HEK293 (cell line): ENCODE measurements at regions not wholly inside any gene's neighbourhood (a gene's known extent, or its start where the extent isn't known, plus 50 kb on each side); places are given as distances from the start of the nearest gene placed in this dataset.

ENCODE experiments used
- CTCF ChIA-PET: fragments of 350-600 bp; formaldehyde crosslinking; extraction: SDS; loops from one replicate; lab custom pipeline; 2021; ENCODE audit warnings: antibody characterized with exemption; lab: Yijun Ruan, JAX
- POLR2A ChIA-PET: fragments of 300-600 bp; formaldehyde crosslinking; extraction: SDS; loops from one replicate; lab custom pipeline; 2020; ENCODE audit warnings: antibody characterized with exemption, inconsistent platforms; lab: Yijun Ruan, JAX
- H3K27ac ChIP-seq: fragments of 200-500 bp; sonication (Bioruptor generic); 2 replicates; pipeline ENCODE4 v1.5.1; 2014; ENCODE audit warnings: low read depth, low read length, control low read depth, inconsistent platforms; ENCODE audit errors: extremely low read depth
- H3K36me3 ChIP-seq, 2 experiments: fragments of 200-500 bp in 1 of 2; sonication (Bioruptor generic) in 1 of 2; 1 replicate in 1 of 2; 2 replicates in 1 of 2; pipeline ENCODE4 v1.5.1; 2014 to 2017; ENCODE audit warnings: inconsistent platforms in 2 of 2, low read length in 2 of 2; ENCODE audit not compliant: control insufficient read depth in 2 of 2, insufficient read depth in 1 of 2
- H3K4me1 ChIP-seq: fragments of 200-500 bp; sonication (Bioruptor generic); 2 replicates; pipeline ENCODE4 v1.5.1; 2014; ENCODE audit warnings: mild to moderate bottlenecking, low read length, inconsistent platforms; ENCODE audit not compliant: control insufficient read depth, insufficient read depth
- H3K4me3 ChIP-seq: 2 replicates; pipeline ENCODE4 v1.5.1; 2011; ENCODE audit warnings: low read depth, mild to moderate bottlenecking, control low read depth, low read length, moderate library complexity
- H3K9me3 ChIP-seq: fragments of 200-500 bp; sonication (Bioruptor generic); 2 replicates; pipeline ENCODE4 v1.5.1; 2014; ENCODE audit warnings: low read depth, low read length, inconsistent platforms; ENCODE audit not compliant: control insufficient read depth, insufficient read depth
- AEBP2 ChIP-seq: fragments of 450-650 bp; formaldehyde crosslinking; IDR thresholded peaks from 2 replicates; pipeline ENCODE4 v1.5.1; 2016; ENCODE audit warnings: missing biosample characterization, missing genetic modification characterization, borderline replicate concordance
- EGR2 ChIP-seq: fragments of 450-650 bp; formaldehyde crosslinking; IDR thresholded peaks from 2 replicates; pipeline ENCODE4 v1.5.1; 2016; ENCODE audit warnings: low read depth, missing biosample characterization, missing genetic modification characterization
- HOXC10 ChIP-seq: sonication (generic); formaldehyde crosslinking; IDR thresholded peaks from 2 replicates; pipeline ENCODE4 v1.8.1; 2023; ENCODE audit warnings: mild to moderate bottlenecking, missing genetic modification reagents
- MZF1 ChIP-seq: fragments of 450-650 bp; formaldehyde crosslinking; IDR thresholded peaks from 2 replicates; pipeline ENCODE4 v1.5.1; 2017; ENCODE audit warnings: missing biosample characterization, missing genetic modification characterization, borderline replicate concordance
- OSR2 ChIP-seq: fragments of 450-650 bp; formaldehyde crosslinking; IDR thresholded peaks from 2 replicates; pipeline ENCODE4 v1.5.1; 2016; ENCODE audit warnings: missing biosample characterization, missing genetic modification characterization
- SP2 ChIP-seq: fragments of 450-650 bp; formaldehyde crosslinking; IDR thresholded peaks from 2 replicates; pipeline ENCODE4 v1.5.1; 2016; ENCODE audit warnings: missing biosample characterization, missing genetic modification characterization
- YY1 ChIP-seq: fragments of 450-650 bp; formaldehyde crosslinking; IDR thresholded peaks from 2 replicates; pipeline ENCODE4 v1.5.1; 2018; ENCODE audit warnings: missing biosample characterization, missing genetic modification characterization
- ZFP3 ChIP-seq: fragments of 450-650 bp; formaldehyde crosslinking; IDR thresholded peaks from 2 replicates; pipeline ENCODE4 v1.5.1; 2016; ENCODE audit warnings: low read depth, missing biosample characterization, missing genetic modification characterization
- ZNF184 ChIP-seq: fragments of 450-650 bp; IDR thresholded peaks from 2 replicates; pipeline ENCODE4 v1.5.1; 2018; ENCODE audit warnings: missing biosample characterization, mild to moderate bottlenecking, missing genetic modification characterization
- ZNF335 ChIP-seq: fragments of 450-650 bp; formaldehyde crosslinking; conservative IDR thresholded peaks from 2 replicates; pipeline ENCODE4 v1.5.1; 2016; ENCODE audit warnings: missing biosample characterization, missing genetic modification characterization
- ZNF366 ChIP-seq: fragments of 450-650 bp; formaldehyde crosslinking; conservative IDR thresholded peaks from 2 replicates; pipeline ENCODE4 v1.5.1; 2016; ENCODE audit warnings: missing biosample characterization, missing genetic modification characterization
- ZNF391 ChIP-seq: fragments of 450-650 bp; formaldehyde crosslinking; IDR thresholded peaks from 2 replicates; pipeline ENCODE4 v1.5.1; 2016; ENCODE audit warnings: low read depth, missing biosample characterization, missing genetic modification characterization, borderline replicate concordance
- ZNF549 ChIP-seq: fragments of 450-650 bp; IDR thresholded peaks from 2 replicates; pipeline ENCODE4 v1.5.1; 2018; ENCODE audit warnings: missing biosample characterization, missing genetic modification characterization, mild to moderate bottlenecking, inconsistent platforms, moderate library complexity
- ZNF558 ChIP-seq: fragments of 450-650 bp; formaldehyde crosslinking; IDR thresholded peaks from 2 replicates; pipeline ENCODE4 v1.5.1; 2016; ENCODE audit warnings: missing biosample characterization, missing genetic modification characterization
- ZNF76 ChIP-seq: fragments of 450-650 bp; formaldehyde crosslinking; IDR thresholded peaks from 2 replicates; pipeline ENCODE4; 2016; ENCODE audit warnings: low read depth, missing biosample characterization, missing genetic modification characterization, borderline replicate concordance
- ZNF791 ChIP-seq: fragments of 450-650 bp; formaldehyde crosslinking; IDR thresholded peaks from 2 replicates; pipeline ENCODE4 v1.5.1; 2016; ENCODE audit warnings: missing biosample characterization, missing genetic modification characterization
- TF ChIP-seq, protein P1 (sequence below): fragments of 450-650 bp; formaldehyde crosslinking; IDR thresholded peaks from 2 replicates; pipeline ENCODE4 v1.5.1; 2016; ENCODE audit warnings: missing biosample characterization, missing genetic modification characterization
- TF ChIP-seq, protein P2 (sequence below): fragments of 450-650 bp; formaldehyde crosslinking; IDR thresholded peaks from 2 replicates; pipeline ENCODE4 v1.5.1; 2016; ENCODE audit warnings: missing biosample characterization, missing genetic modification characterization
- TF ChIP-seq, protein P3 (sequence below): IDR thresholded peaks from 2 replicates; pipeline ENCODE4 v1.6.1; 2011; ENCODE audit warnings: mild to moderate bottlenecking, low read depth, low read length, borderline replicate concordance
- TF ChIP-seq, protein P4 (sequence below): fragments of 450-650 bp; formaldehyde crosslinking; IDR thresholded peaks from 2 replicates; pipeline ENCODE4 v1.5.1; 2017; ENCODE audit warnings: missing biosample characterization, missing genetic modification characterization
- TF ChIP-seq, protein P5 (sequence below): fragments of 450-650 bp; formaldehyde crosslinking; conservative IDR thresholded peaks from 2 replicates; pipeline ENCODE4 v1.5.1; 2016; ENCODE audit warnings: low read depth, missing biosample characterization, missing genetic modification characterization

DNA sequence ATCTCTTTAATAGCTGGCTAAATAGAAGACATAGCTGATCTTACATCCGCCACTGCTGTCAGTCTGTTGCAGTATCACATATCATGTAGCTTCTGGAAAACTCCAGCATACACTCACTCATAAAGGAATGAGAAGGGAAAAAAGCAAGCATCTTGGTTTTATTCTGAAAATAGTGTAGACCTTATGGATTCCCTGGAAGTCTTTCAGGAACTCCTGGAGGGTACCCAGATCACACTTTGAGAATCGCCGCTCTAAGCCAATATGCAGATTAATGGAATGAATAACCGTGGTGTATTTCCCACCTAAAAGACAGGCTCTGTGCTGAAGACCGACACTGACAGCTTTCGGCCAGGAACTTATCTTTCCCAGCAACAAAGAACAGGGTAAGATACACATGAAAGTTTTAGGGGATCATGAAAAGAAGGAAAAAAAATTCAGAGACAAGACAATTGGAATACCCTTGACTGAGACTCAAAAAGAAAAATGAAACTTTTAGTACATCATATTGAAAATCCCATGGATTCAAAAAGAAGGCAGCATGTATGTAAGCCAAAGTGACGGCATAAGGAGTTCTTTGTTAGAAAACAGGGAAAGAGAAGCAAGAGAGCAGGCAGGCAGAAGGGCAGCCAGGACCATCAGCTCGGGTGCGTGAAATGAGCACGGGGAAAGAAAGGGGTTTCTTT, 56.4 kb upstream of the SEC11C start:
- ChIA-PET CTCF (interaction anchor here (0.6 to 4.3 kb wide), 15 partner anchors 13 to 519 kb away, joined by 3 to 44 read pairs (median 4); no protein-coding TSS in a partner anchor), POLR2A (interaction anchor here (0.5 kb wide), 1 partner anchor 1490 kb away, joined by 3 read pairs; no protein-coding TSS in a partner anchor)
- Histone ChIP-seq H3K4me3 (no peak overlapping the region), H3K9me3 (no peaks in the 10 kb centered on the region), H3K4me1 (peaks cover 16% of the 10 kb centered on the region), H3K36me3 (no peaks in the 10 kb centered on the region), H3K27ac (no peak overlapping the region)
- TF ChIP-seq HOXC10 (no peak), ZNF549 (tag by site-specific recombination) (no peak), OSR2 (tag by site-specific recombination) (no peak), SP2 (tag by site-specific recombination) (no peak), ZNF335 (tag by site-specific recombination) (no peak), AEBP2 (no peak), YY1 (tag by site-specific recombination) (no peak)
- TF ChIP-seq, protein P1, sequence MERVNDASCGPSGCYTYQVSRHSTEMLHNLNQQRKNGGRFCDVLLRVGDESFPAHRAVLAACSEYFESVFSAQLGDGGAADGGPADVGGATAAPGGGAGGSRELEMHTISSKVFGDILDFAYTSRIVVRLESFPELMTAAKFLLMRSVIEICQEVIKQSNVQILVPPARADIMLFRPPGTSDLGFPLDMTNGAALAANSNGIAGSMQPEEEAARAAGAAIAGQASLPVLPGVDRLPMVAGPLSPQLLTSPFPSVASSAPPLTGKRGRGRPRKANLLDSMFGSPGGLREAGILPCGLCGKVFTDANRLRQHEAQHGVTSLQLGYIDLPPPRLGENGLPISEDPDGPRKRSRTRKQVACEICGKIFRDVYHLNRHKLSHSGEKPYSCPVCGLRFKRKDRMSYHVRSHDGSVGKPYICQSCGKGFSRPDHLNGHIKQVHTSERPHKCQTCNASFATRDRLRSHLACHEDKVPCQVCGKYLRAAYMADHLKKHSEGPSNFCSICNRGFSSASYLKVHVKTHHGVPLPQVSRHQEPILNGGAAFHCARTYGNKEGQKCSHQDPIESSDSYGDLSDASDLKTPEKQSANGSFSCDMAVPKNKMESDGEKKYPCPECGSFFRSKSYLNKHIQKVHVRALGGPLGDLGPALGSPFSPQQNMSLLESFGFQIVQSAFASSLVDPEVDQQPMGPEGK (tag by site-specific recombination) = no peak
- TF ChIP-seq, protein P2, sequence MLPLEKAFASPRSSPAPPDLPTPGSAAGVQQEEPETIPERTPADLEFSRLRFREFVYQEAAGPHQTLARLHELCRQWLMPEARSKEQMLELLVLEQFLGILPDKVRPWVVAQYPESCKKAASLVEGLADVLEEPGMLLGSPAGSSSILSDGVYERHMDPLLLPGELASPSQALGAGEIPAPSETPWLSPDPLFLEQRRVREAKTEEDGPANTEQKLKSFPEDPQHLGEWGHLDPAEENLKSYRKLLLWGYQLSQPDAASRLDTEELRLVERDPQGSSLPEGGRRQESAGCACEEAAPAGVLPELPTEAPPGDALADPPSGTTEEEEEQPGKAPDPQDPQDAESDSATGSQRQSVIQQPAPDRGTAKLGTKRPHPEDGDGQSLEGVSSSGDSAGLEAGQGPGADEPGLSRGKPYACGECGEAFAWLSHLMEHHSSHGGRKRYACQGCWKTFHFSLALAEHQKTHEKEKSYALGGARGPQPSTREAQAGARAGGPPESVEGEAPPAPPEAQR (tag by site-specific recombination) = no peak

- H3K9me3 ChIP-seq = no peaks in the 10 kb centered on the region
- H3K27ac ChIP-seq = no peak overlapping the region
- no peak overlapping the region for H3K4me3 ChIP-seq
- H3K4me1 ChIP-seq = peaks cover 2% of the 10 kb centered on the region; the same call in 1 of the 2 replicates
- POLR2A ChIA-PET = no interaction called here
- no peaks in the 10 kb centered on the region for H3K36me3 ChIP-seq
- CTCF ChIA-PET = interaction anchor here (0.6 to 4.3 kb wide), 17 partner anchors 10 to 530 kb away, joined by 3 to 44 read pairs (median 4); no protein-coding TSS in a partner anchor
- TF ChIP-seq ZNF558 (tag by site-specific recombination) (no peak), EGR2 (tag by site-specific recombination) (no peak), ZNF791 (tag by site-specific recombination) (no peak), ZFP3 (tag by site-specific recombination) (no peak), ZNF184 (tag by site-specific recombination) (no peak), ZNF391 (tag by site-specific recombination) (no peak), ZNF76 (tag by site-specific recombination) (no peak), ZNF366 (tag by site-specific recombination) (no peak), MZF1 (no peak)
- TF ChIP-seq, protein P3, sequence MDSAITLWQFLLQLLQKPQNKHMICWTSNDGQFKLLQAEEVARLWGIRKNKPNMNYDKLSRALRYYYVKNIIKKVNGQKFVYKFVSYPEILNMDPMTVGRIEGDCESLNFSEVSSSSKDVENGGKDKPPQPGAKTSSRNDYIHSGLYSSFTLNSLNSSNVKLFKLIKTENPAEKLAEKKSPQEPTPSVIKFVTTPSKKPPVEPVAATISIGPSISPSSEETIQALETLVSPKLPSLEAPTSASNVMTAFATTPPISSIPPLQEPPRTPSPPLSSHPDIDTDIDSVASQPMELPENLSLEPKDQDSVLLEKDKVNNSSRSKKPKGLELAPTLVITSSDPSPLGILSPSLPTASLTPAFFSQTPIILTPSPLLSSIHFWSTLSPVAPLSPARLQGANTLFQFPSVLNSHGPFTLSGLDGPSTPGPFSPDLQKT = no peak
- TF ChIP-seq, protein P4, sequence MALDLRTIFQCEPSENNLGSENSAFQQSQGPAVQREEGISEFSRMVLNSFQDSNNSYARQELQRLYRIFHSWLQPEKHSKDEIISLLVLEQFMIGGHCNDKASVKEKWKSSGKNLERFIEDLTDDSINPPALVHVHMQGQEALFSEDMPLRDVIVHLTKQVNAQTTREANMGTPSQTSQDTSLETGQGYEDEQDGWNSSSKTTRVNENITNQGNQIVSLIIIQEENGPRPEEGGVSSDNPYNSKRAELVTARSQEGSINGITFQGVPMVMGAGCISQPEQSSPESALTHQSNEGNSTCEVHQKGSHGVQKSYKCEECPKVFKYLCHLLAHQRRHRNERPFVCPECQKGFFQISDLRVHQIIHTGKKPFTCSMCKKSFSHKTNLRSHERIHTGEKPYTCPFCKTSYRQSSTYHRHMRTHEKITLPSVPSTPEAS (tag by site-specific recombination) = no peak
- TF ChIP-seq, protein P5, sequence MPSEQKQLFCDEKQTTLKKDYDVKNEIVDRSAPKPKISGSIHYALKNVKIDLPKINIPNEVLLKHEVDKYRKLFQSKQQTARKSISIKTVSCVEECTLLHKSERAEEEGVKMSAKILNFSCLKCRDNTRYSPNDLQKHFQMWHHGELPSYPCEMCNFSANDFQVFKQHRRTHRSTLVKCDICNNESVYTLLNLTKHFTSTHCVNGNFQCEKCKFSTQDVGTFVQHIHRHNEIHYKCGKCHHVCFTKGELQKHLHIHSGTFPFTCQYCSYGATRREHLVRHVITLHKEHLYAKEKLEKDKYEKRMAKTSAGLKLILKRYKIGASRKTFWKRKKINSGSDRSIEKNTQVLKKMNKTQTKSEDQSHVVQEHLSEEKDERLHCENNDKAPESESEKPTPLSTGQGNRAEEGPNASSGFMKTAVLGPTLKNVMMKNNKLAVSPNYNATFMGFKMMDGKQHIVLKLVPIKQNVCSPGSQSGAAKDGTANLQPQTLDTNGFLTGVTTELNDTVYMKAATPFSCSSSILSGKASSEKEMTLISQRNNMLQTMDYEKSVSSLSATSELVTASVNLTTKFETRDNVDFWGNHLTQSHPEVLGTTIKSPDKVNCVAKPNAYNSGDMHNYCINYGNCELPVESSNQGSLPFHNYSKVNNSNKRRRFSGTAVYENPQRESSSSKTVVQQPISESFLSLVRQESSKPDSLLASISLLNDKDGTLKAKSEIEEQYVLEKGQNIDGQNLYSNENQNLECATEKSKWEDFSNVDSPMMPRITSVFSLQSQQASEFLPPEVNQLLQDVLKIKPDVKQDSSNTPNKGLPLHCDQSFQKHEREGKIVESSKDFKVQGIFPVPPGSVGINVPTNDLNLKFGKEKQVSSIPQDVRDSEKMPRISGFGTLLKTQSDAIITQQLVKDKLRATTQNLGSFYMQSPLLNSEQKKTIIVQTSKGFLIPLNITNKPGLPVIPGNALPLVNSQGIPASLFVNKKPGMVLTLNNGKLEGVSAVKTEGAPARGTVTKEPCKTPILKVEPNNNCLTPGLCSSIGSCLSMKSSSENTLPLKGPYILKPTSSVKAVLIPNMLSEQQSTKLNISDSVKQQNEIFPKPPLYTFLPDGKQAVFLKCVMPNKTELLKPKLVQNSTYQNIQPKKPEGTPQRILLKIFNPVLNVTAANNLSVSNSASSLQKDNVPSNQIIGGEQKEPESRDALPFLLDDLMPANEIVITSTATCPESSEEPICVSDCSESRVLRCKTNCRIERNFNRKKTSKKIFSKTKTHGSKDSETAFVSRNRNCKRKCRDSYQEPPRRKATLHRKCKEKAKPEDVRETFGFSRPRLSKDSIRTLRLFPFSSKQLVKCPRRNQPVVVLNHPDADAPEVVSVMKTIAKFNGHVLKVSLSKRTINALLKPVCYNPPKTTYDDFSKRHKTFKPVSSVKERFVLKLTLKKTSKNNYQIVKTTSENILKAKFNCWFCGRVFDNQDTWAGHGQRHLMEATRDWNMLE (tag by site-specific recombination) = no peak
Observed at GRCh38 chr18:59085126-59085794, 54.4 kb upstream of the SEC11C start.
